ENCODE measurements at regions not wholly inside any gene's neighbourhood (a gene's known extent, or its start where the extent isn't known, plus 50 kb on each side); places are given as distances from the start of the nearest gene placed in this dataset.

DNA sequence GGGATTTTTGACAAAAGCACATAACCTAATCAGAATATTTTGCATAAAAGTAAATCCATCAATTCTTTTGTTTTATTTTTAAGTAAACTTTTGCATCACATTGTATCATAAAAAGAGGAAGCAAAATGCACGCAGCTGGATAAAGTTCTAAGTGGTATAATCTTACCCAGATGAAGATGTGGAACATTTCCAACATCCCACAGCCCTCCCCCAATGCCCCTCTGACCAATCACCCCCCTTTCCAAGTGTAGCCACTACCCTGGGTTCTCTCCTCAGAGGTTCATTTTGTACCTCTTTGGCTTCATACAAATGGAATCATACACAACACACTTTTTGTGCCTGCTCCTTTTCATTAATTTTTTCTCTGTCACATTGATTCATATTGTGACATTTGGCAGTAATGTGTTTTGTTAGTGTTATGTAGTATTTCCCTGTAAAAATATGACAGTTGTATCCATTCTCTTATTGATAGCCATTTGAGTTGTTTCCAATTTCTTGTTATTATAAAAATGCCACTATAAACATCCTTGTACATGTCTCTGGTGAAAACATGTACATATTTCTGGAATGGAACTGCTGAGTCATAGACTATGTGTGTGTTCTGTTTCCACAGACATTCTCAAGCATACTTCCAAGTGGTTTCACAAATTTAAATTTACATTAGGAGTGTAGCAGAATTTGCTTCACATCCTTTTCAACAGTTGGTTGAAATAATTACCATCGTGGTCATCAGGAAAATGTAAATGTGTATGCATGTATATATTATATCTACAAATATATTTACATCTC is 92.9 kb upstream of the SYNDIG1 start:
- no peak for DNase-seq (ENCODE audit: low read depth)

DNA sequence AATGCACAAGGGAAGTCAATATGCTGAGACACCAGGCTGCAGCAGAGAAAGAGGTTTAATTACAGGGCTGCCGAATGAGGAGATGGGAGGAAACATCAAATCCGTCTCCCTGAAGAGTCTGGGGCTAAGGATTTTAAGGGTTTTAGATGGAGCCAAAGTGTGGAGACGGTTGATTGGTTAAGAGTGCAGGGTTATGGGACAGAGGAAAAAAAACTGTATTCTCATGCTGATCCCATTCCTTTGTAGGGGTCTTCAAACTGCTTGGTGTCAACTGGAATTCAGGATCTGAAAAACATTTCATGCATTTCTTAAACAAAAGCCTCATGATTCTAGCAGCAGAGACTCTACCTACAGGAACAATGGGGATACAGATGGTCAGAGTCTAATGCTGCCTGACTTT is 96.1 kb upstream of the SYNDIG1 start:
- no peak for DNase-seq (ENCODE audit: low read depth)

DNA sequence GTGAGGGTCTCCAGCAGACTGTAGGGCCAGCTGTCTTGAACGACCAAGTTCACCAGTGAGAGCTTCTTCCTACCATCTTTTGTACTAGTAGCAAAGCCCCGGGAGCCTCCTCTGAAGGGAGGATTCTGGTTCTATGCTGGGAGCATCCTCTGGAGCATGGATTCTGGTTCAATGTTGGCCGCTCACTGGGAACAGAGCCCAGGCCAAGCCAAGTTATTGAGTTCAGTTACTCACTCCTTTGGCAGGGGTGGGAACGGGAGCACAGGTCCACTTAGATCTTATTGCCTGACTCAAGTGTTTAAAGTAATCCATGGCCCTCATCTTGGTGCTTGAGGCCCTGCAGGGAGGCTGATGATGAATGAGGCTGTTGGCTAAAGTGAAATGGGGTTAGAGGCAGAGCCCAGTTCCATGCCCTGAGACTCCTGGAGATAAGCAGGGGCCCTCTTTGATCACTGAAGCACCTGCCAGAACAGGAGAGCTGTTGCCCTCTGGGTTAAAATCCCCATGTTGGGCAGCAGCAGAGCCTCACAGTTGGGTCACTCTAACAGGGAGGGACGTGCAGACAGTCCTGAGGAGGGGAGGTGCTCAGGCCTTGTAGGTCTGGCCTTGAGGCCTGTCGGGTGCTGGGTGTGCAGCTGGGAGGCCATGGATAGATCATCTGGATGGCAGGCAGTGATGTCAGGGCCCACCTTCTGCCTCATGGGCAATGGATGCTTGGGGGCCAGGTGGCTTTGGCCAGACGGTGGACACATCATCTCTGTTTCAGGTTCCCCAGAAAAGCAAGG is 98.3 kb upstream of the SYNDIG1 start:
- no peak for DNase-seq (ENCODE audit: low read depth)

DNA sequence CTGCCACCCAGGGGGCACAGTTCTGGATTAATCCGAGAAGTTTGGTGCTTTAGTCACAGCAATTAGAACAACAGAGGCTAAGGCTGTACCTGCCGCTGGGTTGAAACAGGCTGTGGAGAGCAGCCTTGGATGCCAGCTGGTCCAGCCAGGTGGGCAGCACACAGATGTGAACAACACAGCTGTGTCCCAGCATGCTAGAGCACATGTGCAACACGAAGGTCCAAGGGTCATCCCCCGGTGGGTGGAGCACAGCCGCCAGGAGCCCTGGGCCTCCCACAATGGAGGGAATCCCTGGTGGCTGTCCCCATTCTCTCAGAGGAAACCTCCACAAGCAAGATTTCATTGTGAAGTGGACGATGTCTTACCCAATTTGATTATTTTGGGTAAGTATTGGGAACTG is 99.2 kb upstream of the SYNDIG1 start:
- no peak for DNase-seq (ENCODE audit: low read depth)

DNA sequence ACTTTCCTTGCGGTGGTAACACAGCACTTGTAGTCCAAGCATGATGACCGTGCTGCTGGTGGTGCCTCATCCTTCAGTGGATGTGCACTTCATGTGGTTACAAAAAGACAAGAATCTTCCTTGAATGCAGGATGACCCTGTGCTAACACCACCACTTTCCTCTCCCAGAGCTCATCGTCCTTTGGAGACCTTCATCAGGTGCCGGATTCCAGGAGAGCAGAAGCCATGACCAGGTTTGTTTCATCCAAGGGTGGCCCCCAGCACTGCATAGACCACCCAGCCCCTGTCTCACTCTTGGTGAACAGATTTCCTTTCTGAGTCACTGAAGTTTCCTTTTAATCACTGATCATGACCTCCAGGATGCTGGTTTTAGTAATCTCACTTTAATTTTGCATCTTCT is 101.2 kb upstream of the SYNDIG1 start:
- no peak for DNase-seq (ENCODE audit: low read depth)

DNA sequence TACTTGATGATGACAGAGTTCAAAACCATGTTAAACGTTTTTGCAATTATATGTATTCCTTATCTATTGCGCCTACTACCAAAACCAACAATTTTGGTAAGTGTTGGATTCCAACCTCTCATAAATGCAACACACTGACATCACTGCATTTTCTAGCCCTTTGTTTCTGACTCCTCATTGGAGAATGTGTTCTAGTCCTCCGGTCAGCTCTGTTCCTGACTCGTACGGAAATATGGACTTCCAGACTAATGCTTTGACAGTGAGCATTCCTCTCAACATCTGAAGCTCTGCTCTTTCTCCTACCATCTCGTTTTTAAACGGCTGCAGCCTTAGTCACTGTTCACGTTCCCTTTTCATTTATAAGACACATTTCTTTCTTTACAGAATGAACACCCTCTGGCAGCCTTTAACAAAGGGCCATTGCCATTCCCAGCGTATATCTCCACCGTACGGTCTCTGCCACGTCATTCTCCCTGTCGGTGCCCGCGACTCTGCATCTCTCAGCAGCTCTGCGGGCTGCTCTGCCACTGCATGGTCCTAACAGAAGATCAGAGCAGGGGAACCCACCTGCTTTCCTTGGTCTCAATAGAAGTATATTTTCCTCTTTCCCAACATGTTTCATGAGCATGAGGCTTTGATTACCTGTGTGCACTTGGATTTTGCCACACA is 103.0 kb upstream of the SYNDIG1 start:
- DNase-seq (ENCODE audit: low read depth) = no peak

DNA sequence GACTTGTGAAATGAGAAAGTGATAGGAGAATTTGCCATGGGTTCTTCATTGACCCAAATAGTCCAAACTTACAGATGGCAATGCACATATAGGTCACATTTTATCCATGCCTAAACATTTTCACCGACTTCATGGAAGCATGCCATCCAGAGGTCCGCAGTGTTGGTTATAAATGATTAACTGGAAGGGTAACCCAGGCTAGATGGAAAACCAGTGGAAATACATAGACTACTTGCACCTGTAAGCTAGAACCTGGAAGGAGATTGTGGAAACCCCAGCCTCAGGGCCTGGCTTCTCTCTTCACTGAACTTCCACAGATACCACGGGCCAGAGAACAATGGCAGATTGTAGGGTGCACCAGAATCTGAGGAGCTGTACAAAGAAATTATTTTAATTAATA is 103.8 kb upstream of the SYNDIG1 start:
- no peak for DNase-seq (ENCODE audit: low read depth)

DNA sequence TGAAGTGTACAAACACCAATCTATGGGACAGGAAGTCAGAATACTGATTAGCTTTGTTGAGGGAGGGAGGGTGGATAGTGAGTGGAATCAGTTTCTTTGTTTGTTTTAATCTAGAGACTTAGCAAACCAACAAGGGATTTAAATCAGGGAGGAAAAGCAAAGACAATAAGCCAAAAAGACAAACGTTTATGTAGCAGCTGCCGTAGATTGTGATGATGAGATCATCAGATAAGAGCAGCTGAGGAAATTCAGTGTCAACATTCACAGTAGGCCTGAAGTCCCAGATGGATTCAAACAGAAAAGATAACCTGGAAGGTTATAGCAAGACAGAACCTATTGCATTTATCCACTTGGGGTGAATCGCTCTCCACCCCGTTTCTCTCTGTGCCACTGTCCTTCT is 104.9 kb upstream of the SYNDIG1 start:
- DNase-seq (ENCODE audit: low read depth) = no peak

DNA sequence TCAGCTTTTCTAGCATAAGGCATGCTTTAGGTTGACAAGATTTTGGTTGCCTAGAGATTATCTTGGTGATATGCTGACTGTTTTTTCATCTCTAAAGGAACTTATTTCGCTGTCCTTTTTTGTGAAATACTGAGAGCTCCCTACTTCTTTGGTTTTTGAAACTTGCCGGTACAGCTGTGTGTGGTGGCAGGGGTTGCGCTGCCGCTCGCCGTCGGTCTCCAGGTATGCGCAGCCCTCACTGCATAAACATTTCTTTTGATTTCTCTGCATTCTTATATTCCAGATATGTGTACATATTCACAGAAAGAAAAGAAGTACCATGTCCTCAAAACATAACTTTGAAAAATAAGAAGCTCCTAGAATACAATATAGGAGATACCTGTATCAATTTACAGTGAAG is 106.4 kb upstream of the SYNDIG1 start:
- no peak for DNase-seq (ENCODE audit: low read depth)

DNA sequence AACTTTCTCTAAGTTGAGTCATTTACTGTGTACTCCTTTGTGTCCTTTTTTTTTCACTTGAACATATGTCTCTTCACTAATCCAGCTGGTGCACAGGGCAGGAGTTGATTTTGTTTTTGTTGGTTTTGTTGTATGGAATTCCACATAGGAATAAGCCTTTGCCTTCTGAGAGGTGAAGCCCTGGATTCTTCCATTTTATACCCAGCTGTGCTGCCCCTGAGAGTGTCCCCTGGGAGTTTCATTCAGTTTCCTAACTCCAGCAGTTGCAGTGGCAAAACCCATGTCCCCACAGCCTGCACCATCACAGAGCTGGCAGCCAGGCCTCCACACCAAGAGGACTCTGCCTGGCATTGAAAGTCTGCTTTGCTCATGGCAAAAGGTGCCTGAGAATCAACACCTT is 107.3 kb upstream of the SYNDIG1 start:
- DNase-seq (ENCODE audit: low read depth) = no peak

DNA sequence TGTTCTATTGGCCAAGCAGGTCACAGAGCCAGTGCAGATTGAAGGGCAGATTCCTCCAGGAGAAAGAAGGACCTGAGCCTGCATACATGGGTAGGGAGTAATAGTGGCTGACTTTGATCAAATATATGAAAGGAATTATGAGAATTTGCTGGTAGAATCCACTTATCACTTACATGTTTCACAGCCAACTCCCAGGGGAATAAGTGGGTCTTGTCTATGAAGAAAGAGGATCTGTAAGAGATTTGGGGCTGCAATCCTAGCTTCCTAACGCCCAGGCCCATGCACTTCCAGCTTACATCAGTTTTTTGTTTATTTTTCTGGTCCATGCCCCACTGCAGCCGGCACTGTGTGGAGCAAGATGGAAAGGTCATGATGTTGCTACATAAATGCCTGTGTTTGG is 107.9 kb upstream of the SYNDIG1 start:
- no peak for DNase-seq (ENCODE audit: low read depth)

DNA sequence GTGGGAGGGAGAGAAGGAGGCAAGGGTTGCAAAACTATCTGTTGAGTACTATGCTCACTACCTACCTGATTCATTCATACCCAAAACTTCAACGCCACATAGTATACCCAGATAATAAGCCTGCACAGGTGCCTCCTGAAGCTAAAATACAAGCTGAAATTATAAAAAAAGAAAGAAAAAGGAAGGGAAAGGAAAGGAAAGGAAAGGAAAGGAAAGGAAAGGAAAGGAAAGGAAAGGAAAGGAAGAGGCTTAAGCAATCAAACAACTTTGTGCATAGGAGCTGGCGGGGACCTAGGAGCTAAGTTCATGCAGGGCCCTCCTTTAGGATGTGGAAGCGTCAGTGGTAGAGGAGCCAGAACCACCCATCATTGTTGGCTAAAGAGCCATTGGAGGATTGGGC is 108.9 kb upstream of the SYNDIG1 start:
- DNase-seq (ENCODE audit: low read depth) = no peak

DNA sequence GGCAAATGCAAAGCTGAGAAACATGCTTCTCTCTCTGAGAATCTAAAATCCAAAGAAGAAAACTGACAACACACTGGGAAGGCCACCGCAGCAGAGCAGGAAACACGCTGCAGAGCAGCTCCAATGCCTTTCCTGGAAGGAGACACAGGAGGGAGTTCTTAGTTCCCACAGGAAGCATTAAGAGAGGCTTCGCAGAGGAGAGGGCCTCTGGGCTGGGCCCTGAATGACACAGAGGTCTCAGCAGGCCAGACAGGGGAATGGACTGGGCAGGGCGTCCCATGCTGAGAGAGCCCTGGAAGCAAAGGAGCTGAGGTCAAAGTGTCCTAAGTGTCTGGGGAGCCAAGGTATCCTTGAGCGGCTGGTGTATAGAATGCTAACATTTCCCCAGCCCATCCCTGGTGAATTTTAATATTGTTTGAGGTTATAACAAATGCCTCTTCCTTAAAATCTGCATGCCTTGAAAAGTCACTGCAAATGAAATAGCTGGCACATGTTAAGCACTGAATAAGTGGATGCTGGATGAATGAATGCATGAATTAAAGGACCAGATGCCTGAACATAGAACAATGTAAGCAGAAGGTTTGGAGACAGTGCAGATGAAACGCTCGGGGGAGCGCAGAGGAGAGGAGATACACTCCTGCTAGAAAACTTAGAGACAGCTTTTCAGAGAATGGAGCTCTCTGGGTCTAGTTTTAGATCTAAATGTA is 110.0 kb upstream of the SYNDIG1 start:
- no peak for DNase-seq (ENCODE audit: low read depth)

DNA sequence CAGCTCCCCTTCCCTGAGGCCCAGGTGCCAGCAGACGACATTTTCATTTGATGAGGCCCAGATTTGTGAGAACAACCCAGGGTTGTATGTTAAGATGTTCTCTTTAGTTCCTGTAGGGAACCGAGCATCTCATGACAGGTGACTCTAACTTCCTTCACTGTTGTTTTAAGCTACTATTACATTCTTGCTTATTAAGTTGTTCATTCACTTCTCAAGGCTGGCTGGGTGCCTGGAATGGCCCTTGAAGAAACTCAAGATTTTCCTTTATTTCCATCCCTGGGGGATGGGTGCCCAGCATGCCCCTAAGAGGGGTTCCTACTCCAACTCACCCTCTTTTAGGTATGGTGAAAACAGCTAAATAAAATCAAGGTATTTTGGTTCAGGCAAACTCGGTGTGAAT is 111.5 kb upstream of the SYNDIG1 start:
- DNase-seq (ENCODE audit: low read depth) = no peak

DNA sequence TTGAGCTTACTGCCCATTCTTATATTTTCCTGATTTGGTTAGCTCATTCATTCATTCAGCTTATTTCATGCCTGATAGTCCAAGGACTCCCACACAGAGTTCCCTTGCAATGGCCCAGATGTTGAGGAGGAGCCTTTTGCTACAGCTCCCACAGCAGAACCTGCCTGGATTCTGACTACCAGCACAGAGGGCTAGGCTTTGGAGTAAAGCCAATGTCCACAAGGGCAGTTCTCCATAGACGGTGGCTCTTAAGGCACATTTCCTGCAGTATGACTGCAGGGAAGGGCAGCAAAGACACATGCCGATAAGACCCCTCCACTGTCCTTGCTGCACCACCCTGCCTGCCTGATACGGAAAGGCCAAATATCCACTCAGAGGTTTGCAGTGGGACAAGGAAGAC is 112.3 kb upstream of the SYNDIG1 start:
- DNase-seq (ENCODE audit: low read depth) = no peak

DNA sequence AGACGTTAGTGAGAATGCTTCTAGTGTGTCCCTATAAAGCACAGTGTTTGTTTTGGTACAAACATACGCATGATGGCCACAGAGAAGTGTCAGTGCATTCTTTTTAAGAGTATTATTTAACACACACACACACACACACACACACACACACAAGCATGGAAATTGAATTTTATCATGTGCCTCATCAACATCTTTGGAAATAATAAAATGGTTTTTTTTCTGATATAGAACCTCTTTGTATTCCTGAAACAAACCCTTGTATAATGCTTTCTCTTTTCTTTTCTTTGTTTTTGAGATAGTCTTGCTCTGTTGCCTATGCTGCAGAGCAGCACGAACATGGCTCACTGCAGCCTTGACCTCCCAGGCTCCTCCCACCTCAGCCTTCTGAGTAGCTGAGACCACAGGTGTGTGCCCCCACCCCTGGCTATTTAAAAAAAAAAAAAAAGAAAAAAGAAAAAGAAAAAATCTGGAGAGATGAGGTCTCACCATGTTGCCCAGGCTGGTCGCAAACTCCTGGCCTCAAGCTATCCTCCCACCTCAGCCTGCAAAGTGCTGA is 116.2 kb upstream of the SYNDIG1 start:
- no peak for DNase-seq (ENCODE audit: low read depth)

DNA sequence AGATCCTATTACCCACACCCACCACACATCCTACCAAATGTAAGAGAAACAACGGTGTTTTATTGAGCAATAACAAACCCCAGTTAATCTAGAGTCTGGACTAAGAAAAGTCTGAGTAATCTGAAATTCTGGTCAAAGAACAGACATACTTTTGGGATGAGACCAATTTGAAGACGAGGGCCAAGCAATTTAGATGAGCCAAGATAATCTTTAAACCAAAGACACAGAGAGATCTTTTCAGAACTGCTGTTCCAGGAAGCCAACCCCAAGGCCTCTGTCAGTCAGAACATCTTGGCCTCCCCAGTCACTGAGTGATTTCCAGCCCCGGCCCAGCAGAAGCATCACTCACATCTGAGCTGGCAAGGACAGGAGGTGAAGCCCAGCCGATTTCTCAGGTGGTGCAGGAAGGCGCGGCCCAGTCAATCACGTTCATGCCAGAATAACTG is 118.5 kb upstream of the SYNDIG1 start:
- no peak for DNase-seq (ENCODE audit: low read depth)

DNA sequence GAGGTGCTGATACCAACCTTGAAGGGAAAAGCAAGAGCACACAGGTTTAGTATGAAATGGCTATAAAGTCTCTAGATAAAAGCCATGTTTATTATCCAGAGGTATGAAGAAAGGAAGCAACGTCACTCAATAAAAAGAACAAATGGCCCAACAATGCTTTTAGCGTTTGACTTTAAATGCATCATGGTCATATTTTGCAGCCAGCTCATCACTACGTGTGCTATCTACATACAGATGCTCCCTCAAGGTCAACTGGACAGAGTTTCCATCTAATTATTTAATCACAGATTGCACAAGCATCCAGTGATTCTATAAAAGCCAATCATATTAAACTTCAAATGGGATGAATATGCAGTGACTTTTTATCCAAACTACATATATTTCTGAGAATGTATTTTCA is 127.6 kb upstream of the SYNDIG1 start:
- DNase-seq (ENCODE audit: low read depth) = no peak

DNA sequence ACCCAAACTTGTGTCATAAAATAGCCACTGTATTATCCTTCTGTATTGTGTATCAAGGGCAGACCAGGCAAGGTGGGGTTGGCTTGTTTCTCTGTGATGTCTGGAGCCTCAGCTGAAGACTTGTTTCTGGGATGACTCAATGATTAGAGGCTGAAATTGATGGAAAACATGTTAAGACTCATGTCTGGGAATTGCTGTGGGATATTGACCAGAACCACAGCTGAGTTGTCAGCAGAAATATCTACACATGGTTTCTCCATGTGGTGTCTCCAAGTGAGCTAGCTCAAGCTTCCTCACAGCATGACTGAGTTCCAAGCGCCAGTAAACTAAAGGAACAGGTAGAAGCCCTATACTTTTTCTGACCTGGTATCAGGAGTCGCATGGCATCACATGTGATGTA is 128.5 kb upstream of the SYNDIG1 start:
- no peak for DNase-seq (ENCODE audit: low read depth)

DNA sequence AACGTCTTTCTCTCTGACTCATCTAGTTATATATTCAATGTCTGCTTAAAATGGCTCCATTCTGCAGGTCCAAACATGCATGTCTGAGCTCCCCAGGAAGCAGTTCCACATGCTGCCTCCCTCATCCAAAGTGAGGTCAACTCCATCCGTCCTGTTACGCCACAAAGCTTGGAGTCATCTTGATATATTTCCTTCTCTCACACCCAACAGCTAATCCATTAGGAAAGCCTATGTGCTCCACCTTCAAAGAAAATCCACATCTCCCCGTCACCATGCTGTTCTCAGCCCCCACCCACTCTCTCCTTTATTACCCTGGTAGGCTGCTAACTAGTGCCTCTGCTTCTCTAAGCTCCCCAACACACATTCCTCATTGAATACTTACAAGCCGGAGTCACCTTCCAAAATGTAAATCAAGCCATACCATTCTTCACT is 130.2 kb upstream of the SYNDIG1 start:
- no peak for DNase-seq (ENCODE audit: low read depth)

DNA sequence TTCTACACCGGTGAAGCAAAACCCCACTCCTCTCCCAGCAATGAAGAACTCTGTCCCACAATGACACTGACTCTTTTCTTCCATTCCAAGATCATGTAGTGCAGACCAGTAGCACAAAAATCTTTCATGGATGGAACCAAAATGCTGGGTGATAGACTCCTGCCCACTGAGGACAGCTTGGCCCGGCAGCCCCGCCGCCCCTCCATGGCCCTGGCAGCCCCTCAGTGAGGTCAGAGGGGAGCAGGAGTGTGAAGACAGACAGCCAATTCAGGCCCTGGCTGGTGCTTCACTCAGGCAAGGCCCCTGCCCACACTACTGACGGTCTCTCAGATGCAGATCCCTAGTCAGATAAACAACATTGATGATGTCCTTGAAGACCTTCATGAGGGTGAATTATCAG is 131.9 kb upstream of the SYNDIG1 start:
- no peak for DNase-seq (ENCODE audit: low read depth)

DNA sequence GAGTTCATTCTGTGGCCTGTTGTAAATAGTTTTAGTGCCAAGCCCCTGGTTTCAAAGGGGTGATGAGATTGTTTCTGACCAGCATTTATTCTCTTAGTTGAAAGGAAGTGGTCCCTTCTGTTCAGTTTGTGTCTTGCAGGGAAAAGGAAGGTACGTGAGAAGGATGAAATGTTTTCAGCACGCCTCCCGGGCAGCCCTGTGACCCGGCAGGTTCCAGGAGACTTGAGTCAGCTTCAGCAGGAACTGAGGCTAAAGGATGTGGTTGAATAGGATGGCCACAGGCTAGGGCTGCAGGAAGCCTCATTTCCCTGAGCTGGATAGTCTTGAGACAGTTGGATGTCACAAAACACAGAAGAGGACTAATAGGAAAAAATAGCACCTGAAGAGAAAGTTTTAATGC is 132.4 kb upstream of the SYNDIG1 start:
- no peak for DNase-seq (ENCODE audit: low read depth)
